OCI-LY7 (cell line): ENCODE measurements at regions not wholly inside any gene's neighbourhood (a gene's known extent, or its start where the extent isn't known, plus 50 kb on each side); places are given as distances from the start of the nearest gene placed in this dataset.

Experiments
- BruUV-seq: library from RNA; stranded (reverse); fragments of 400-500 nt; replicated peaks from 2 replicates; lab custom pipeline; 2021; lab: Mats Ljungman, UMichigan
- CTCF ChIA-PET: fragments of 300-600 bp; sonication (Branson Sonifier 250); formaldehyde crosslinking; loops from one replicate; lab custom pipeline; 2022; ENCODE audit warnings: antibody characterized with exemption; ENCODE audit not compliant: unreplicated experiment; lab: Charles Lee
- POLR2A ChIA-PET: fragments of 300-600 bp; sonication (Branson Sonifier 250); formaldehyde crosslinking; loops from one replicate; lab custom pipeline; 2022; ENCODE audit warnings: antibody characterized with exemption; lab: Charles Lee
- DNase-seq: peaks from one replicate; pipeline ENCODE4 v3.0.0-alpha.2; 2015; ENCODE audit warnings: low spot score
- H2AFZ ChIP-seq: fragments of 200-600 bp; sonication (generic), shearing (Covaris generic); 2 replicates; pipeline ENCODE4 v1.6.1; 2014; ENCODE audit warnings: mild to moderate bottlenecking, antibody characterized with exemption, low read length, moderate library complexity
- H3K27ac ChIP-seq: fragments of 200-600 bp; sonication (generic); 2 replicates; pipeline ENCODE4 v1.5.1; 2014; ENCODE audit warnings: mixed run types, low read depth, mild to moderate bottlenecking, moderate library complexity, low read length, inconsistent platforms; ENCODE audit not compliant: poor library complexity, severe bottlenecking
- H3K36me3 ChIP-seq: fragments of 200-600 bp; sonication (generic); 2 replicates; pipeline ENCODE4 v1.6.1; 2014; ENCODE audit warnings: mild to moderate bottlenecking, antibody characterized with exemption, low read length, moderate library complexity, mixed read lengths; ENCODE audit not compliant: insufficient read depth
- H3K4me1 ChIP-seq: fragments of 200-600 bp; sonication (generic); 2 replicates; pipeline ENCODE4 v1.5.1; 2014; ENCODE audit warnings: mild to moderate bottlenecking, low read length; ENCODE audit not compliant: insufficient read depth, poor library complexity, severe bottlenecking
- H3K4me2 ChIP-seq: fragments of 200-600 bp; sonication (generic); 2 replicates; pipeline ENCODE4 v1.6.1; 2014; ENCODE audit warnings: mild to moderate bottlenecking, low read length
- H3K4me3 ChIP-seq: fragments of 200-600 bp; sonication (generic); 2 replicates; pipeline ENCODE4 v1.5.1; 2014; ENCODE audit warnings: mild to moderate bottlenecking, low read depth, low read length; ENCODE audit not compliant: poor library complexity, severe bottlenecking
- H3K79me2 ChIP-seq: fragments of 200-600 bp; sonication (generic); 2 replicates; pipeline ENCODE4 v1.6.1; 2016; ENCODE audit warnings: low read depth, mild to moderate bottlenecking, low read length, moderate library complexity, mixed read lengths; ENCODE audit not compliant: insufficient read depth
- H3K9me2 ChIP-seq: fragments of 200-600 bp; sonication (generic); 2 replicates; pipeline ENCODE4 v1.6.1; 2016; ENCODE audit warnings: mild to moderate bottlenecking, low read length, mixed read lengths; ENCODE audit not compliant: insufficient read depth
- H3K9me3 ChIP-seq: fragments of 200-600 bp; sonication (generic); 2 replicates; pipeline ENCODE4 v1.6.1; 2014; ENCODE audit warnings: mild to moderate bottlenecking, mixed run types, low read length, mixed read lengths
- H4K20me1 ChIP-seq: fragments of 200-600 bp; sonication (generic); 2 replicates; pipeline ENCODE4 v1.6.1; 2014; ENCODE audit warnings: mild to moderate bottlenecking, antibody characterized with exemption, low read length, moderate library complexity, mixed read lengths; ENCODE audit not compliant: insufficient read depth
- EZH2phosphoT487 ChIP-seq: fragments of 200-600 bp; sonication (generic); IDR thresholded peaks from 2 replicates; pipeline ENCODE4 v1.6.1; 2018; ENCODE audit warnings: low read depth, borderline replicate concordance, mild to moderate bottlenecking, mixed run types, antibody characterized with exemption, low read length, moderate library complexity, mixed read lengths
- intact Hi-C: fragments of 100-400 bp; cut with micrococcal nuclease; formaldehyde crosslinking; loops from one replicate; pipeline ENCODE4 v1.10.0; 2022; ENCODE audit not compliant: unreplicated experiment
- TF ChIP-seq, protein P1 (sequence below): fragments of 200-600 bp; sonication (generic); conservative IDR thresholded peaks from 2 replicates; pipeline ENCODE4 v1.5.1; 2014; ENCODE audit warnings: mild to moderate bottlenecking, antibody characterized with exemption, low read length, moderate library complexity, mixed read lengths

DNA sequence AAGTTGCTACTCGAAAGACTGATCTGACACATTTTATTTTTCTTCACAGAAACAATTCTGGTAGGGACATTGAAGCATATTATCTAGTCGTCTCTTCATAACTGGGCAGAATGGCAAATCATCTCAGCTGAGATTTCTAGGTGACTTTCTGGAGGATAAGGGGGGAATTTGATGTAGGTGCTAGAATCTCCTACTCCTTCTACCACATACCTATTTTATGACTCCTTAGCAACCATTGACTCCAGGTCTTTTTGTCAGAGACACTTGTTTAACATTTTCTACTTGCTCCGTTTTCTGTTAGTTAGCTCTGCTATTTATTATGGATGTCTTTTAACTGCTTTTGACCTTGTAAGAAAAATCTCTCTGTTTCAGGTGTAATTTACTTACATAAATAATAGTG, 380.9 kb upstream of the SEMA3C start:
- Histone ChIP-seq H4K20me1 (no peaks in the 10 kb centered on the region), H3K27ac (no peak overlapping the region), H3K4me3 (no peak overlapping the region), H3K4me2 (no peak overlapping the region), H3K9me2 (no peaks in the 10 kb centered on the region), H2AFZ (no peak overlapping the region), H3K9me3 (no peaks in the 10 kb centered on the region), H3K79me2 (no peaks in the 10 kb centered on the region), H3K4me1 (no peaks in the 10 kb centered on the region), H3K36me3 (no peaks in the 10 kb centered on the region)
- no peak for TF ChIP-seq EZH2phosphoT487
- TF ChIP-seq, protein P1, sequence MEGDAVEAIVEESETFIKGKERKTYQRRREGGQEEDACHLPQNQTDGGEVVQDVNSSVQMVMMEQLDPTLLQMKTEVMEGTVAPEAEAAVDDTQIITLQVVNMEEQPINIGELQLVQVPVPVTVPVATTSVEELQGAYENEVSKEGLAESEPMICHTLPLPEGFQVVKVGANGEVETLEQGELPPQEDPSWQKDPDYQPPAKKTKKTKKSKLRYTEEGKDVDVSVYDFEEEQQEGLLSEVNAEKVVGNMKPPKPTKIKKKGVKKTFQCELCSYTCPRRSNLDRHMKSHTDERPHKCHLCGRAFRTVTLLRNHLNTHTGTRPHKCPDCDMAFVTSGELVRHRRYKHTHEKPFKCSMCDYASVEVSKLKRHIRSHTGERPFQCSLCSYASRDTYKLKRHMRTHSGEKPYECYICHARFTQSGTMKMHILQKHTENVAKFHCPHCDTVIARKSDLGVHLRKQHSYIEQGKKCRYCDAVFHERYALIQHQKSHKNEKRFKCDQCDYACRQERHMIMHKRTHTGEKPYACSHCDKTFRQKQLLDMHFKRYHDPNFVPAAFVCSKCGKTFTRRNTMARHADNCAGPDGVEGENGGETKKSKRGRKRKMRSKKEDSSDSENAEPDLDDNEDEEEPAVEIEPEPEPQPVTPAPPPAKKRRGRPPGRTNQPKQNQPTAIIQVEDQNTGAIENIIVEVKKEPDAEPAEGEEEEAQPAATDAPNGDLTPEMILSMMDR, result no peak
- intact Hi-C loops, result no loop called here
- POLR2A ChIA-PET, result no interaction called here
- CTCF ChIA-PET, result no interaction called here
- no peak for DNase-seq
- no TSS peak for BruUV-seq

GRCh38 chr7:81298951-81299666, 380.3 kb upstream of the SEMA3C start:
- H3K4me3 ChIP-seq, result no peak overlapping the region
- H3K79me2 ChIP-seq, result no peaks in the 10 kb centered on the region
- ChIA-PET CTCF (no interaction called here), POLR2A (no interaction called here)
- no peaks in the 10 kb centered on the region for H3K36me3 ChIP-seq
- H4K20me1 ChIP-seq, result no peaks in the 10 kb centered on the region
- no peaks in the 10 kb centered on the region for H3K9me3 ChIP-seq
- no peak for DNase-seq
- no peak overlapping the region for H3K27ac ChIP-seq
- intact Hi-C loops, result no loop called here
- no peaks in the 10 kb centered on the region for H3K9me2 ChIP-seq
- no TSS peak for BruUV-seq
- no peak overlapping the region for H3K4me2 ChIP-seq
- no peak overlapping the region for H2AFZ ChIP-seq
- no peaks in the 10 kb centered on the region for H3K4me1 ChIP-seq
- TF ChIP-seq, protein P1, result no peak
- TF ChIP-seq EZH2phosphoT487, result no peak

- no TSS peak for BruUV-seq
- Histone ChIP-seq H3K36me3 (no peaks in the 10 kb centered on the region), H3K4me2 (no peak overlapping the region), H2AFZ (no peak overlapping the region), H4K20me1 (no peaks in the 10 kb centered on the region), H3K9me3 (no peaks in the 10 kb centered on the region), H3K27ac (no peak overlapping the region), H3K79me2 (no peaks in the 10 kb centered on the region), H3K4me1 (no peaks in the 10 kb centered on the region), H3K4me3 (no peak overlapping the region), H3K9me2 (no peaks in the 10 kb centered on the region)
- CTCF ChIA-PET, result no interaction called here
- TF ChIP-seq, protein P1, result no peak
- no peak for TF ChIP-seq EZH2phosphoT487
- intact Hi-C loops, result no loop called here
- DNase-seq, result no peak
- POLR2A ChIA-PET, result interaction anchor here (0.6 kb wide), 1 partner anchor 42 kb away, joined by 4 read pairs; no protein-coding TSS in a partner anchor
These were observed 378.5 kb upstream of the SEMA3C start for GRCh38 chr7:81297317-81297716.
